Activated naive CD4-positive, alpha-beta T cell treated with Interleukin-2 at 50 U/mL for 16 hours (primary cell): ENCODE measurements at regions not wholly inside any gene's neighbourhood (a gene's known extent, or its start where the extent isn't known, plus 50 kb on each side); places are given as distances from the start of the nearest gene placed in this dataset.
"Not testable (repeated sequence)": the region's sequence is repeated elsewhere in the genome, so short reads cannot be mapped to it uniquely, and the experiment has no call there.

Source experiments
- DNase-seq: peaks from one replicate; pipeline ENCODE4 v3.0.0-alpha.2; 2020

DNA sequence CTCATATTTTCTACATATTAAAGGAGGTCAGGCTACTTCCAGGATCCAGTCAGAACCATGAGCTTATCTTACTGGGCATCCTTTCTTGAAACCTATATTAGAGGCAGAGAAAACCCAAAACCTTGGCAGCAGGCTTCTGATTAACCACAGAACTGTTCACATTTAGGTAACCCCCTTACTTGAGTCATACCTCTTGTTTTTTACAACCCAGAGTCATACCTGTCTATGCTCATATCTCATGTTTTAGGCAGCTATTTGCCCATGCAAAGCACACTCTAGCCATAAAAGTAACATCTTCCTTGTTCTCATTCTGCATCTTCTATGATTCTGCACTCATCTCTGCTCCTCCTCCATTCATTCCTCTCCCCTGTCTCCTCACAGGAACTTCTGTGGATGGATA is 138.0 kb upstream of the SMIM31 start:
- DNase-seq = no peak

DNA sequence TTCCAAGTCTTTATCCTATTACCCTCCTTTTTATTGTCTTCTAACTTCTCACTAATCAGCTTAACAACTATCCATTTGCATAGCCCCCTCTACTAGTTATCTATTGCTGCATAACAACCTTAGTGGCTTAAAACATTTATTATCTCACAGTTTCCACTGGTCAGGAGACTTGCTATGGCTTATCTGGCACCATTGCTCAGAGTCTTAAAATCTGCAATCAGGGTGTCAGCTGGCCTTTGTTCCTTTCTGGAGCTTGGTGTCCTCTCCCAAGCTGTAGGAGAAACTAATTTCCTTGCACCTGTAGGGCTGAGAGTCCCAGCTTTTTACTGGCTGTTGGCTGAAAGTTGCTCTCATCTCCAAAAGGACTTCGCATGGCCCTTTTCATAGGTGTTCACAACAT is 137.0 kb upstream of the SMIM31 start:
- no peak for DNase-seq

DNA sequence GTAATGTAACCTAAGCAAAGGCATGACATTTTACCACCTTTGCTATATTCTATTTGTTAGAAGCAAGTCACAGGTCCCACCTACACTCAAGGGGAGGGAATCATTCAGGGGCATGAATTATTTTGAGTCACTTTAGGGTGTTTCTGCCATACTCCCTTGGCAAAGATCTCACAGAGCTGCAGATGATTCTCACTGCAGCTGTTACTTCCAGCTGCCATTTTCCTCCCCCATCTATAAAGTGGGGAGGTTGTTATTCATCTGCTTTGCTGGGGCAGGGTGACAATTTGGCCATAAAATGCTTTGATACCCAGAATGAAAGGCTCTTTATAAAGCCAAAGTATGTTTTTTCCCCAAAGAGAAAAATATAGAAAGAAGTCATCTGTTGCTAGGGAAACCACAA is 136.5 kb upstream of the SMIM31 start:
- no peak for DNase-seq

DNA sequence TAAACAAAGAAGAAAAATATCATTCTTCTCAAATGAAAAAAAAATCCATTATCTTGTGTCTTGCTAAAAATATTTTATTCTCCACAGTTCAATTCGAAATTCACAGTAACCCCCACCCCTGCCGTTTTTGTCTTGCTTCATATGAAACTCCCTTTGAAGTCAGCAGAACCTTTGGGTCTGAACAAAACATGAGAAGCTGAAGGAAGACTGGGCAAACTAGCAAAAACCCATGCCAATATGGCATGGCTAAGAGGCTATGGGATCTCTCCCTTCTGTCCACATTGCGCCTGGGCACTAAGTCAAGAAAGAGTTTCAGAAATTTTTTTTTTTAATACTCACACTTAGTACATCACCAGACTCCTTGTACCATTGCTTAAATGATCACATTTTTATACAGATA is 136.0 kb upstream of the SMIM31 start:
- no peak for DNase-seq

DNA sequence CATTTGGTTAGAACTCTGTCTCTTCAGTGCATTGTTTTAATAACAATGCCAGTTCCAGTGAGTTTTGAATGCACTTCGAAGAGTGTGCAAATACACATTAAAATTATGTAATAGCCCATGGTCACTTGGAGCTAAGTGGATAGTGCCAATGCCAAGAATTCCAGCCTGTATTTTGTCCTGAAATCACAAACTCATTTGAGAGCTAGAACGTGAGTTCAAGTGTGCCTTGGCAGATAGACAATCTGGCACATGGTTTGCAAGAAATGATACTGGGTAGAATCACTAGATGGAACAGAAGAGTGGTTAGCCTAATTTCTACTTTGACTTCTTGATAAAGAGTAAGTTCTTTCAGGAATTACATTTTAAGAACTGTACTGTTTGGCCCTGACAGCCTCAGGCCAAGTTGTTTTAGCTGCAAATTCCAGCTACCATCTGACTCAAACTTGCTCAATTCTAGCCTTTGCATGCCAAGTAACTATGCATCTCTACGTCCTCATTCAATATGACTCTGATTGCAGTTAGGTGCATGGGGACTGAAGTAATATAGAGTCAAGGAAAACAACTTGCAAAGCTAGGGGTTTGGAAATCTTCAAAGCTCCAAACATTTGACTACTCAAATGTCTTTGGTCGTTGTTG is 131.9 kb upstream of the SMIM31 start:
- no peak for DNase-seq

DNA sequence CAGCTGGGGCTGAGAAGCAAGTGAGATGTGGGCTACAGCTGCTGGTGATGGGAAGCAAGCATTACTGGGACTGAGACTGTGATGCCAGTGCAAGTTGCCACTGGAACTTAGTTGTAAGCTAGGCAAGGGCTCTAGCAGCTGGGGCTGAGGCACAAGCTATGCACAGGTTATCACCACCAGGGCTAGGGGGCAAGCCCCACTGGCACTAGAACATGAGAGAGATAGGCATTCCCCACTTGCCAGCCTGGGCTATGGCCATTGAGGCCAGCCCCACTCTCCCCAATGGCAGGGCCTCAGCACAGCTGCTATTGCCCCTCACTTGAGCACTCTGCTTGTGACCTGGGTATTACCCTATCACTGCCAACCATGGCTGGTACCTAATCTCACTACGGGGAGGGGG is 130.8 kb upstream of the SMIM31 start:
- no peak for DNase-seq

DNA sequence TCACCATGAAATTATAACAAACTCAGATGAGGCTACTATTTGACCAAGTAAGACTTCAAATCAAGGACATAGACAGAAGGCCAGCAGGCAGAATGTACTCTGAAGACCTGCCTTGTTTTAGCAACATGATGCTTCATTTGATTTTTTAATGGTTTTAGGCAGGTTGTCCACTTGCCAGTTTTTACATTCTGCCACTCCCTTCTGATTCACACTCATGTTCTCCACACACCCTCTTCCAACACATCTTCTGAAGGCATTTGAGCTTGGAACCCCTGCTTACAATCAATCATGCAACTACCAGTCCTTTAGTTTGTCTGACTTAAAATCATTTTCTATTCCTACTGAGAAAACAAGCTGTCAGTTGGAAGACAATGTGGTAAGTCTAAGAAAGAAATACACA is 114.9 kb upstream of the SMIM31 start:
- DNase-seq = no peak

DNA sequence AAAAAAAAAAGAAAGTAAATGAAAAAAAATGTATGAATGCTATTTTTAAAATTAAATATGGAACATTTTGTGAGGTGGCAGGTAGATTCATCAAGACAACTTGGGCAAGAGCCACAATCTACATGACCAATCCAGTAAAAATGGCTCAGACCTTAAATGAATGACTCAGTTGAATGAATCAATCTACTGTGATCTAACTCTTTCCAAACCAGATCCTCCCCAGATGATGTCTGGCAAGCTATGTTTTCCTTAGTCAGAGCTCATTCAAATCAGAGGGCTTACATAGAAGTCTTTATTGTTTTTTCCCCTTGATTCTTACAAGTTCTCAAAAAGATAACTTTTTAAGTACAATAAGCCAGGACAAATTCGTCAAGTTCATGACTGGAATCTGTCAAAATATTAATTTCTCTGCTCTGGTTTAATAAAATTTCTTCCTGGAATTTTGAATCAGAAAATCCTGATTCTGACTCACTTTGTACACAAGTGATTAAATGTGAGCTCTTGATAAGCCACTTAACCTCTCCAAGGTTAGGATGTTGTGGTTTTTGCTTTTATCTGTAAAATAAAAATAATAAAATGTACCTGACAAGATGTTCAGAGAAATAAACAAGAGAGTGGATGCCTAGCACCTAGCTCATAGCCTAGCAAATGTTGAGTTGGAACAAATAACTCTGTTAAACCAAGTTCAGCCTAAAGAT is 105.6 kb upstream of the SMIM31 start:
- no peak for DNase-seq

DNA sequence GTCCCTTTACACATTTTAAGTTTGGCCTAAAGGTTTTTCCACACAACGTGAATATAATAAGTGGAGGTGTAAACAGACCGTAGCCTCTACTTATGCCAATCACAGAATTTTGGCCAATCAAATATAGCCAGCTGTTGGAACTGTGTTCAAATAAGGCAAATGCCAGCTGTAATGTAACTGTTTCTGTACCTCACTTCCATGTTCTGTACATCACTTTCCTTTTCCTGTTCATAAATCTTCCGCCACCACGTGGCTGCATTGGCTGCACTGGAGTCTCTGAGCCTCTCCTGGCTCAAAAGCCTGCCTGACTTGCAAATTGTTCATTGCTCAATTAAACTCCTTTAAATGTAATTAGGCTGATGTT is 105.1 kb upstream of the SMIM31 start:
- no peak for DNase-seq

DNA sequence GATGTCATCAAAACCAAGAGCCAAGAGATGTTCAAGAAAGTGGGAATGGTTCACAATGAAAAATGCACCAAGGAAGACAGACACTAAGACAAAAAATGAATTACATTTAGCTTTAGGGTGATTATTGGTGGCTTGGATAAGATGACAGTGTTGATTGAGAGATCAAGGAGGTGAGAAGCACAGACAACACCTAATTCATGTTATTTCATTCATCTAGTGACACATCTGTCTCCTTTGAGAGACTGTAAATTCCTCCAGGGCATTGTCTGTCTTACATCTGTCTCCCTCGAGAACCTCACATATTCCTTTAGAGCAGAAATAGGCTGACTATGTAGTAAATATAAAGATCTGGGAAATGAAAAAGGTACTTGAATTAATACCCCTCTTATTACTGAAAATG is 94.2 kb upstream of the SMIM31 start:
- DNase-seq = no peak

DNA sequence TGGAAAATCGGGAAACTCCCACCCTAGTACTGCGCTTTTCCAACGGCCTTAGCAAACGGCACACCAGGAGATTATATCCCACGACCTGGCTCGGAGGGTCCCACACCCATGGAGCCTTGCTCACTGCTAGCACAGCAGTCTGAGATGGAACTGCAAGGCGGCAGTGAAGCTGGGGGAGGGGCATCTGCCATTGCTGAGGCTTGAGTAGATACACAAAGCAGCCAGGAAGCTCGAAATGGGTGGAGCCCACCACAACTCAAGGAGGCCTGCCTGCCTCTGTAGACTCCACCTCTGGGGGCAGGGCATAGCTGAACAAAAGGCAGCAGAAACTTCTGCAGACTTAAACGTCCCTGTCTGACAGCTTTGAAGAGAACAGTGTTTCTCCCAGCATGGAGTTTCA is 77.8 kb upstream of the SMIM31 start:
- DNase-seq = not testable (repeated sequence)

DNA sequence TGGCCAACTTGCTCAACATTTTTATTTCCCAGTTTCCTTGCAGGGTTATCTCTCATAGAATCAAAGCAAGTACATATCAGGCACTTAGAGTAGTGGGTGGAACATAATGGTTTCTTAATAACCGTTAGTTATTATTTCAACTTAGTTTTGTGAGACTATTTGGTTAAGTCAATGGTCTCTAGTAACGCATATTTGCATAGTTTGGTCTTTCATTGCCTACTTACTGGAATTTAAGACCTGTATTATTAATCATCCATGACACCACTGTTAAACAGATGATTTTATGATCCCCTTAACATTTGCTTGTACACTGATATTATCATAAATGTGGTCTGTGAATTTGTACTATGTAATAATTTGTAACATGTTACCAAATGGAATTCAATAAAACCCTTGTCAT is 70.9 kb upstream of the SMIM31 start:
- DNase-seq = no peak

DNA sequence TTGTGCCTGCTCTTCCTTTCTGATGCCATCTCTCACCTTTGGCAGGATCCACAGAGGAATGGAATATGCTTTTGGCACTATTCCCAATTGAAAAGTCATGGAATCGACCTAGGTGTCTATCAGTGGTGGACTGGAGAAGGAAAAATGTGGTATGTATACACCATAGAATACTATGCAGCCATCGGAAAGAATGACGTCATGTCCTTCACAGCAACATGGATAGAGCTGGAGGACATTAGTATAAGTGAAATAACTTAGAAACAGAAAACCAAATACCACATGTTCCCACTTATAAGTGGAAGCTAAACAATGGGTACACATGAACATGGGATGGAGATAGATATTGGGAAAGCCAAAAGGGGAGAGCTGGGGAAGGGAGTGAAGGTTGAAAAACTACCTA is 58.3 kb upstream of the SMIM31 start:
- DNase-seq = no peak

DNA sequence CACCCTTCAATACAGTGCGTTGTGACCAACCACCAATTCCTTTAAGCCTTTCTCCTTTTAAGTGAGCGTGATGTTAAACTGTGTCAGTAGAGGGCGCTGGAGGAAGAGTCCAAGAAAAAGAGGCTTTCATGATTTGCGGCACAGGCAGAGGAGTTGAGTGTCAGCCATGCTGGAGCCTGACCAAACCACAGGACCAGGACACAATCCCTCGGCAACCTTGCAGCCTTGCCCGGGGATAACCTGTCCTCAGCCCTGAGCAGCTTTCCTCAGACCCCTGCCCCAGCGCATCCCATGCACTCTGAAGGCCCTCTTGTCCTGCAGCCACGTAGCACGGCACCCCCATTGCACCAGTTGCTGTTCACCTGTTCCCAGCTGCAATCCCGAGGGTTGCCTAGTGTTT is 53.5 kb upstream of the SMIM31 start:
- DNase-seq = no peak

DNA sequence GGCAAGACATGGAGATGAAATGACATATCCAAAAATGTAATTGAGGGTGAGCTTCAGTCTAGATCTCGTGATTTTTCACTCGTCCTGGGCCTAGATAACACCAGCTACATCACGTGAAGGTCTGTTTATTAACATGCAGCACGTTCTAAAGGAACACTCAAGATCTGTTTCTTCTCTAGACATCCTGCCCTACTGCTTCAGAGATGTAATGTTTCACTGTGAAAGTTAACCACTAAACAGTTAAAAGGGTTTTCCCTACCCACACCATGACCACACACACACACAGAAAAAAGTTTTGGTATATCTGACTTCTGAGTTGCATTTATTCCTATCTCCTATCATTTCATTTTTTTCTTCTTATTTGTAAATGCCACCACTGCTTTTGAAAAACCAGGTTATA is 52.3 kb upstream of the SMIM31 start:
- no peak for DNase-seq
